BJ (cell line): ENCODE measurements at regions not wholly inside any gene's neighbourhood (a gene's known extent, or its start where the extent isn't known, plus 50 kb on each side); places are given as distances from the start of the nearest gene placed in this dataset.

Source experiments
- CTCF ChIA-PET: fragments of 350-600 bp; formaldehyde crosslinking; extraction: SDS; loops from one replicate; lab custom pipeline; 2021; ENCODE audit warnings: antibody characterized with exemption, inconsistent platforms; lab: Yijun Ruan, JAX
- POLR2A ChIA-PET: fragments of 300-600 bp; sonication (Branson Sonifier 250); formaldehyde crosslinking; extraction: SDS; loops from one replicate; lab custom pipeline; 2021; ENCODE audit warnings: antibody characterized with exemption; lab: Charles Lee
- DNase-seq: peaks from one replicate; pipeline ENCODE4 v3.0.0-alpha.2; 2011; ENCODE audit warnings: low read depth
- H3K27me3 ChIP-seq: 2 replicates; pipeline ENCODE4 v1.6.0; 2011; ENCODE audit warnings: low read length; ENCODE audit not compliant: control insufficient read depth, insufficient read depth
- H3K36me3 ChIP-seq: 2 replicates; pipeline ENCODE4 v1.5.1; 2011; ENCODE audit warnings: low read length; ENCODE audit not compliant: control insufficient read depth, insufficient read depth
- H3K4me3 ChIP-seq: 2 replicates; pipeline ENCODE4 v1.5.1; 2011; ENCODE audit warnings: low read depth, mild to moderate bottlenecking, control low read depth, low read length
- TF ChIP-seq, protein P1 (sequence below): IDR thresholded peaks from 2 replicates; pipeline ENCODE4 v1.5.1; 2011; ENCODE audit warnings: low read depth, mild to moderate bottlenecking, control low read depth, inconsistent platforms, low read length, moderate library complexity; ENCODE audit not compliant: insufficient read depth

GRCh38 chrX:104513162-104513561, 52.8 kb upstream of the IL1RAPL2 start:
- ChIA-PET POLR2A (no interaction called here), CTCF (no interaction called here)
- TF ChIP-seq, protein P1, sequence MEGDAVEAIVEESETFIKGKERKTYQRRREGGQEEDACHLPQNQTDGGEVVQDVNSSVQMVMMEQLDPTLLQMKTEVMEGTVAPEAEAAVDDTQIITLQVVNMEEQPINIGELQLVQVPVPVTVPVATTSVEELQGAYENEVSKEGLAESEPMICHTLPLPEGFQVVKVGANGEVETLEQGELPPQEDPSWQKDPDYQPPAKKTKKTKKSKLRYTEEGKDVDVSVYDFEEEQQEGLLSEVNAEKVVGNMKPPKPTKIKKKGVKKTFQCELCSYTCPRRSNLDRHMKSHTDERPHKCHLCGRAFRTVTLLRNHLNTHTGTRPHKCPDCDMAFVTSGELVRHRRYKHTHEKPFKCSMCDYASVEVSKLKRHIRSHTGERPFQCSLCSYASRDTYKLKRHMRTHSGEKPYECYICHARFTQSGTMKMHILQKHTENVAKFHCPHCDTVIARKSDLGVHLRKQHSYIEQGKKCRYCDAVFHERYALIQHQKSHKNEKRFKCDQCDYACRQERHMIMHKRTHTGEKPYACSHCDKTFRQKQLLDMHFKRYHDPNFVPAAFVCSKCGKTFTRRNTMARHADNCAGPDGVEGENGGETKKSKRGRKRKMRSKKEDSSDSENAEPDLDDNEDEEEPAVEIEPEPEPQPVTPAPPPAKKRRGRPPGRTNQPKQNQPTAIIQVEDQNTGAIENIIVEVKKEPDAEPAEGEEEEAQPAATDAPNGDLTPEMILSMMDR, result no peak
- Histone ChIP-seq H3K27me3 (no peaks in the 10 kb centered on the region), H3K4me3 (no peak overlapping the region), H3K36me3 (no peaks in the 10 kb centered on the region)
- no peak for DNase-seq

- ChIA-PET CTCF (no interaction called here), POLR2A (no interaction called here)
- no peak for DNase-seq
- Histone ChIP-seq H3K27me3 (no peaks in the 10 kb centered on the region), H3K4me3 (no peak overlapping the region), H3K36me3 (no peaks in the 10 kb centered on the region)
- TF ChIP-seq, protein P1, result no peak
These were observed 55.2 kb upstream of the IL1RAPL2 start for GRCh38 chrX:104510801-104511200.

- POLR2A ChIA-PET, result no interaction called here
- no peak overlapping the region for H3K4me3 ChIP-seq
- H3K27me3 ChIP-seq, result no peaks in the 10 kb centered on the region
- TF ChIP-seq, protein P1, result no peak
- DNase-seq, result no peak
- H3K36me3 ChIP-seq, result no peaks in the 10 kb centered on the region
- CTCF ChIA-PET, result interaction anchor here (1.4 kb wide), 1 partner anchor 16 kb away, joined by 3 read pairs; no protein-coding TSS in a partner anchor
These were observed 63.5 kb upstream of the IL1RAPL2 start for GRCh38 chrX:104502460-104502859.

DNA sequence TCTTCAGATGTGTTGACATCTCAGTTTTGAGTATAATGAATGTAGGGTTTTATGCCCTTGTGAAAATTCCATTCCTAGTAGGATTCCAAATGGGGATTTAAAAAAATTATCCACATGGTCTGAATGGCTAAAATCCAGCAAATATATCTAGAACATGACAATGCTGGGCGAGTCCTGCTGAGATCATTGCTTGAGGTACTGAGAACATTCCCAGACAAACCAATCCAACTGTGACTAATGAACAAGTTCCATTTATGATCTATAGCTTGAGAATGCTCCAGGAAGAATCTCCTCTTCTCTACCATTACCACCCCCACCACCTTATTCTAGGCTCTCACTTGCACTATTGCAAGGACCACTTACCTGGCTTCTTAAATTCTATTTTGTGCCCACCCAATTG, 77.2 kb upstream of the IL1RAPL2 start:
- CTCF ChIA-PET, result no interaction called here
- Histone ChIP-seq H3K4me3 (no peak overlapping the region), H3K36me3 (no peaks in the 10 kb centered on the region), H3K27me3 (no peaks in the 10 kb centered on the region)
- TF ChIP-seq, protein P1, result no peak
- POLR2A ChIA-PET, result no interaction called here
- DNase-seq, result no peak

DNA sequence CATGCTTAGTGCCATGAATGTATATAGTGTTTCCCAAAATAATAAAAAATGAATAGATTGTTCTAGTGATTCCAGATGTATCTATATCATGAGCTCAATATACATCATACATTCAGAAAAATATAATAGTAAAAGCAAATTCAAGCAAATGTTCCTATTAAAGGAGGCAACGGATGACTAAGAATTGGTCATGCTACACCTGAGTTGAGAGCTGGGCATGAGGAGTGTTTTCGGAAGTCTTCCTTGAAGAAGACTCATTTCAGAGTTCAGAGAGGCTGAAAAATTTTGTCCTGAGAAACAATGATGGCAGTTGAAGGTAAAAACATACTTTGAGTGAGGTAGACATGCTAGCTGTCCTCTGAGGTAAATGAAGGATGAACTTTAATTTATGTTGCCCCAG, 79.3 kb upstream of the IL1RAPL2 start:
- no peaks in the 10 kb centered on the region for H3K36me3 ChIP-seq
- H3K4me3 ChIP-seq, result no peak overlapping the region
- ChIA-PET CTCF (interaction anchor here (1.0 kb wide), 1 partner anchor 17 kb away, joined by 3 read pairs; no protein-coding TSS in a partner anchor), POLR2A (no interaction called here)
- TF ChIP-seq, protein P1, result no peak
- no peak for DNase-seq
- H3K27me3 ChIP-seq, result no peaks in the 10 kb centered on the region
